Ovary (tissue), 7 donors: ENCODE measurements at regions not wholly inside any gene's neighbourhood (a gene's known extent, or its start where the extent isn't known, plus 50 kb on each side); places are given as distances from the start of the nearest gene placed in this dataset.
"Not testable (repeated sequence)": the region's sequence is repeated elsewhere in the genome, so short reads cannot be mapped to it uniquely, and the experiment has no call there.

Experiments used
- DNase-seq, 5 donors: peaks; one replicate each; pipeline ENCODE4 v3.0.0-alpha.2; 2019 to 2020
- H3K27ac ChIP-seq, 2 donors: fragments of 200-600 bp; one replicate each; pipeline versions ENCODE4 v1.5.1 to v1.8.0; 2019 to 2022
- H3K27me3 ChIP-seq: fragments of 200-600 bp; one replicate; pipeline ENCODE4 v1.8.0; 2022
- H3K36me3 ChIP-seq: fragments of 200-600 bp; sonication (generic); one replicate; pipeline ENCODE4 v1.5.1; 2019
- H3K4me1 ChIP-seq: one replicate; pipeline ENCODE4 v1.8.1; 2013; ENCODE audit warnings: mild to moderate bottlenecking, moderate library complexity; ENCODE audit not compliant: insufficient read depth
- H3K4me3 ChIP-seq: fragments of 200-600 bp; sonication (generic); one replicate; pipeline ENCODE4 v1.5.1; 2017
- H3K9me3 ChIP-seq, 2 donors: fragments of 200-600 bp in 1 of 2; sonication (generic) in 1 of 2; one replicate each; pipeline versions ENCODE4 v1.5.1 to v1.8.1; 2013 to 2019; ENCODE audit warnings: mild to moderate bottlenecking in 1 of 2, moderate library complexity in 1 of 2
- CTCF ChIP-seq, 3 donors: fragments of 450-650 bp in 2 of 3; fragments of 200-600 bp in 1 of 3; IDR thresholded peaks; one replicate each; pipeline versions ENCODE4 v1.5.1 to v1.8.0; 2016 to 2022; ENCODE audit warnings: antibody characterized with exemption in 3 of 3, mild to moderate bottlenecking in 1 of 3
- EP300 ChIP-seq: sonication (generic); formaldehyde crosslinking; IDR thresholded peaks from one replicate; pipeline ENCODE4 v1.6.1; 2017; ENCODE audit warnings: antibody characterized with exemption
- POLR2A ChIP-seq: fragments of 450-650 bp; IDR thresholded peaks from one replicate; pipeline ENCODE4 v1.6.1; 2017; ENCODE audit warnings: antibody characterized with exemption, mild to moderate bottlenecking, moderate library complexity
- WGBS, 3 donors: extraction: QIAGEN DNeasy Blood & Tissue Kit in 1 of 3; methylation state at CpG; one replicate each; pipeline versions ENCODE4 v1.1.5 to v1.1.7; 2013 to 2017; 5-methylcytosine and 5-hydroxymethylcytosine counted together
- intact Hi-C, 4 donors: fragments of 100-400 bp; cut with DNase I; formaldehyde crosslinking; loops; one replicate each; pipeline versions ENCODE4 v1.11.0 to v1.15.1; 2022 to 2023
- donor health status: DM: no; HTN: no; CAD: no; lungs with moderate emphysema.
- donor health status: DM: no; HTN: no; CAD: no.
- donor health status: Bipolar disorder and iron deficiency.
- donor health status: DM: no; HTN: no; CAD: no.
- donor health status: DM: yes; HTN: yes; CAD: no.

- no peak for DNase-seq
- Histone ChIP-seq H3K4me3 (no peak overlapping the region), H3K27me3 (no peaks in the 10 kb centered on the region), H3K4me1 (no peaks in the 10 kb centered on the region), H3K9me3 (no peaks in the 10 kb centered on the region), H3K36me3 (no peaks in the 10 kb centered on the region), H3K27ac (no peak overlapping the region)
- no peak for TF ChIP-seq POLR2A
- no peak for TF ChIP-seq CTCF (IDR thresholded peaks at IDR 0.05)
- TF ChIP-seq EP300: no peak
- intact Hi-C loops: no loop called here
- 89 to 94% (median 90%) methylated on average over 2 of the region's 2 CpGs for WGBS, 3 donors
Observed at GRCh38 chr9:11702548-11702947, 990.6 kb upstream of the TYRP1 start.

GRCh38 chr9:11704198-11704597 is 989.0 kb upstream of the TYRP1 start:
- H3K27me3 ChIP-seq, H3K9me3 ChIP-seq, H3K36me3 ChIP-seq, H3K27ac ChIP-seq, H3K4me3 ChIP-seq, DNase-seq, intact Hi-C loops, H3K4me1 ChIP-seq: not testable (repeated sequence)
- 4 to 16% (median 7%) methylated on average over 1 of the region's 1 CpG for WGBS, 3 donors

- no peaks in the 10 kb centered on the region for H3K4me1 ChIP-seq
- H3K9me3 ChIP-seq: no peaks in the 10 kb centered on the region
- TF ChIP-seq POLR2A (no peak), CTCF (IDR thresholded peaks at IDR 0.05) (no peak), EP300 (no peak)
- no peak overlapping the region for H3K4me3 ChIP-seq
- intact Hi-C loops: no loop called here
- no peak overlapping the region for H3K27ac ChIP-seq
- 81 to 88% (median 86%) methylated on average over 2 of the region's 2 CpGs for WGBS, 3 donors
- no peaks in the 10 kb centered on the region for H3K36me3 ChIP-seq
- no peak for DNase-seq
- no peaks in the 10 kb centered on the region for H3K27me3 ChIP-seq
Observed at GRCh38 chr9:11708899-11709298, 984.3 kb upstream of the TYRP1 start.

- intact Hi-C loops: no loop called here
- Histone ChIP-seq H3K4me3 (no peak overlapping the region), H3K9me3 (no peaks in the 10 kb centered on the region), H3K27me3 (no peaks in the 10 kb centered on the region), H3K36me3 (no peaks in the 10 kb centered on the region), H3K27ac (no peak overlapping the region), H3K4me1 (no peaks in the 10 kb centered on the region)
- no peak for DNase-seq
- TF ChIP-seq POLR2A: no peak
- TF ChIP-seq CTCF (IDR thresholded peaks at IDR 0.05): no peak
- no peak for TF ChIP-seq EP300
- 3 to 24% (median 10%) methylated on average over 1 of the region's 1 CpG for WGBS, 3 donors
Observed at GRCh38 chr9:11709567-11709966, 983.6 kb upstream of the TYRP1 start.

GRCh38 chr9:11713077-11713476 is 980.1 kb upstream of the TYRP1 start:
- no peak for DNase-seq
- H3K9me3 ChIP-seq: no peaks in the 10 kb centered on the region
- 82 to 92% (median 89%) methylated on average over 2 of the region's 2 CpGs for WGBS, 3 donors
- H3K27me3 ChIP-seq: no peaks in the 10 kb centered on the region
- H3K27ac ChIP-seq: no peak overlapping the region
- intact Hi-C loops: no loop called here
- H3K4me1 ChIP-seq: no peaks in the 10 kb centered on the region
- H3K36me3 ChIP-seq: no peaks in the 10 kb centered on the region
- no peak overlapping the region for H3K4me3 ChIP-seq
- TF ChIP-seq POLR2A (no peak), EP300 (no peak), CTCF (IDR thresholded peaks at IDR 0.05) (no peak)
